LoVo (cell line): ENCODE measurements at regions not wholly inside any gene's neighbourhood (a gene's known extent, or its start where the extent isn't known, plus 50 kb on each side); places are given as distances from the start of the nearest gene placed in this dataset.
A peak's percentile ranks its signal among the peaks of the same experiment; 100 is the strongest.
"Not testable (repeated sequence)": the region's sequence is repeated elsewhere in the genome, so short reads cannot be mapped to it uniquely, and the experiment has no call there.

Source experiments
- DNase-seq: peaks from one replicate; pipeline ENCODE4 v3.0.0-alpha.2; 2016; ENCODE audit warnings: low spot score

GRCh38 chr5:130955041-130955440, 210.0 kb downstream of the HINT1 start:
- no peak for DNase-seq

GRCh38 chr5:130954336-130954735, 210.7 kb downstream of the HINT1 start:
- DNase-seq, result no peak

DNA sequence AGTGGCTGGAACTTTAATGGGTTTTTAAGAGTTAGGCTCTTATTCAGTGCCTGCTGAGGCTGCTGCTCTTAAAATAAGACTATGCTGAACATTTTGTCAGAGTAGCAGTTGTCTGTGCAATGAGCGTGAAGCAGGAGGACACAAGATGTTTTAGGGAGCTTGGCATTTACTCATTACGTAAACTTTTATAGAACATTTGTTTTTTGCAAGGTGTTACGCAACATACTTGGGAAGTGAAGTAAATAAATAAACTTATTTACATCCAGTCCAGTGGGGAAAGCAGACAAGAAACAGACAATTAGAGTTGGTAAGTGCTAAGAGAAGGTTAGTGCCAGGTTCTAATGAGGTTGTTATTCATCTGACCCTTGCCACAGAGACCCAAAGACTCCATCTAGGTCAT, 226.0 kb downstream of the HINT1 start:
- DNase-seq, result no peak

DNA sequence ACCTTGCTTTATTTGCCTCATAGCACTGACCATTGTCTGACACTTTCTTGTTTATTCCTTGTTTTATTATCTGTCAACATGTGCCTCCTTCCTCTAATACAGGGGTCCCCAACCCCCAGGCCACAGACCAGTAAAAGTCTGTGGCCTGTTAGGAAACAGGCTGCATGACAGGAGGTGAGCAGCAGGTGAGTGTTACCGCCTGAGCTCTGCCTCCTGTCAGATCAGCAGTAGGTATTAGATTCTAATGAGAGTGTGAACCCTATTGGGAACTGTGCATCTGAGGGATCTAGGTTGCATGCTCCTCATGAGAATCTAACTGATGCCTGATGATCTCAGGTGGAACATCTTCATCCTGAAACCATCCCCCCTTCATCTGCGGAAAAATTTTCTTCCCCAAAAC, 228.0 kb downstream of the HINT1 start:
- no peak for DNase-seq

DNA sequence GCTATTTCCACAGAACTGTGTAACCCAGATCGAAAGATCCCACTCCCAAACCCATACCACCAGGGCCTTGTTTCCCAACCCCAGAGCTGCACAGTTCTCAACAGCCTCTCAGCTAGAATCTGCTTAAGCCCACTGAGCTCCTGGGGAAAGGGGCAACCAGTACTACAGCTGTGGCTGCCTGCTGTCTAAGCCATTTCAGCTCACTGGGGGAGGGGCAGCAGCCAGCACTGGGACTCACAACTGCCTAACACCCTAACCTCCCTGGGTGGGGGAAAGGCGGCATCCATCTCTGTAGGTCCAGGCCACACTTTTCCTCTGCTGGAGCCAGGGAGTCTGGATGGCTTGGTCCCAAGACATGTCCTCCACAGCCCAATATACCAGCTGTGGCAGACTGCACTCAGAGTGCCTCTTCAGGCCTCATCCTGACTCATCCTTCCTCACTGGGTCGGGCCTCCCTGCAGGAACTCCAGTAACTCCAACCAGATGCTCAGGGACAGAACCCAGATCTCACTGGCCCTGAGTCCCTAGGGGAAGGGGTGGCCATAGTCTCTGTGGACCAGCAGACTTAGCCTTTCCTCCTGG, 241.4 kb downstream of the HINT1 start:
- DNase-seq, result no peak

DNA sequence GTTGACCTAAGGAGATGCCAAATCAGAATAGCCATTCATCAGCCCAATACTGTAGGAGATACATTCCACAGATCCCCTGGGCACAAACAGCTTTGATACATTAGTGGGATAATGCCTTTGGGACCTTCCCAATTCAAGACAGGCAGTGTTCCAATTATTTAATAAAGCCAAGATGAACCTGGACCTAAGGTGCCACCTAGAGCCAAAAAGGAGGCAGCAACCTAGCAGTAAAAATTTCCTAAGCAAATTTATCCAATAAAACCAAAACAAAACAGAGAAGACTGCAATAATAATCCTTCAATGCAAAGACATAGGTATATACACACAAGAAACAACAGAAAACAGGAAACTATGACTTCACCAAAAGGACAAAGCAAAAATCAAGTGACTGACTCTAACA, 253.0 kb downstream of the HINT1 start:
- no peak for DNase-seq

DNA sequence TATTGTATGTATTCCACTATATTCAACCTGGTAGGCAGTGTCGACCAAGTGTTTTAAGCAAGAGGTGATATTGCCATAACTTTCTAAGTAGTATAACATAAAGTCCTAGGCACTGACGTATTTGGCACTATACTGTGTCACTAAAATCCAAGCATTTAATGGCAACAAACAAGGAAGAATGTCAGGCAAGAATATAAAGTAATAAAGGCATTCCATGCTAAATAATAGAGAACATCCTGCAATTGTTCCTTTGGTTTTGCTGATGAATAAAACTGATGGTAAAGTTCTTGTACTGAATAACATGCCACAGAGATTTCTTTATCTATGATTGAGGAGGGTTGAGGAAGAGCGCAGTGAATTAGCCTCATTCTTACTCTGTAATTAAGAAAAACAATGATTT, 256.9 kb downstream of the HINT1 start:
- DNase-seq, result no peak

DNA sequence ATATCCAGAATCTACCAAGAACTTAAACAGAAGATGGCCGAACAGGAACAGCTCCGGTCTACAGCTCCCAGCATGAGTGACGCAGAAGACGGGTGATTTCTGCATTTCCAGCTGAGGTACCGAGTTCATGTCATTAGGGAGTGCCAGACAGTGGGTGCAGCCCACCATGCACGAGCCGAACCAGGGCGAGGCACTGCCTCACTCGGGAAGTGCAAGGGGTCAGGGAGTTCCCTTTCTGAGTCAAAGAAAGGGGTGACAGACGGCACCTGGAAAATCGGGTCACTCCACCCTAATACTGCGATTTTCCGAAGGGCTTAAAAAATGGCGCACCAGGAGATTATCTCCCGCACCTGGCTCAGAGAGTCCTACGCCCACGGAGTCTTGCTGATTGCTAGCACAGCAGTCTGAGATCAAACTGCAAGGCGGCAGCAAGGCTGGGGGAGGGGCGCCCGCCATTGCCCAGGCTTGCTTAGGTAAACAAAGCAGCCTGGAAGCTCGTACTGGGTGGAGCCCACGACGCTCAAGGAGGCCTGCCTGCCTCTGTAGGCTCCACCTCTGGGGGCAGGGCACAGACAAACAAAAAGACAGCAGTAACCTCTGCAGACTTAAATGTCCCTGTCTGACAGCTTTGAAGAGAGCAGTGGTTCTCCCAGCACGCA, 267.4 kb downstream of the HINT1 start:
- peak; percentile 62 for DNase-seq

- DNase-seq, result not testable (repeated sequence)
These were observed 267.9 kb downstream of the HINT1 start for GRCh38 chr5:130897181-130897536.

GRCh38 chr5:130896636-130897035, 268.4 kb downstream of the HINT1 start:
- DNase-seq, result no peak

DNA sequence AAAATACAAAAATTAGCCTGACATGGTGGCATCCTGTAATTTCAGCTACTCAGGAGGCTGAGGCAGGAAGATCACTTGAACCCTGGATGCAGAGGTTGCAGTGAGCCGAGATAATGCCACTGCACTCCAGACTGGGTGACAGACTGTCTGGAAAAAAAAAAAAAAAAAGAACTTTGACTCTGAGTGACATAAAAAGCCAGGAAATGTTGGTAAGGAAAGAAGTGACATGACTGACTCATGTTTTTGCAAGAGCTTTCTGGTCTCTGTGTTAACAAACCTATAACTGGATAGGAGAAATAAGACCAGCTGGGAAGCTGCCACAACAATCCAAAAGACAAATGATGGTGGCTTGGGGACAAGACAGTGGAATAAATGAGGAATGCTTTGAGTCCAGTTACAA, 272.1 kb downstream of the HINT1 start:
- no peak for DNase-seq

GRCh38 chr5:130890610-130891009, 274.4 kb downstream of the HINT1 start:
- no peak for DNase-seq

- no peak for DNase-seq
These were observed 279.4 kb downstream of the HINT1 start for GRCh38 chr5:130885691-130886090.

- DNase-seq, result peak; percentile 40
These were observed 280.0 kb downstream of the HINT1 start for GRCh38 chr5:130885027-130885426.

- DNase-seq, result no peak
These were observed 281.0 kb downstream of the HINT1 start for GRCh38 chr5:130884023-130884422.

- no peak for DNase-seq
These were observed 289.4 kb downstream of the HINT1 start for GRCh38 chr5:130875656-130876055.

DNA sequence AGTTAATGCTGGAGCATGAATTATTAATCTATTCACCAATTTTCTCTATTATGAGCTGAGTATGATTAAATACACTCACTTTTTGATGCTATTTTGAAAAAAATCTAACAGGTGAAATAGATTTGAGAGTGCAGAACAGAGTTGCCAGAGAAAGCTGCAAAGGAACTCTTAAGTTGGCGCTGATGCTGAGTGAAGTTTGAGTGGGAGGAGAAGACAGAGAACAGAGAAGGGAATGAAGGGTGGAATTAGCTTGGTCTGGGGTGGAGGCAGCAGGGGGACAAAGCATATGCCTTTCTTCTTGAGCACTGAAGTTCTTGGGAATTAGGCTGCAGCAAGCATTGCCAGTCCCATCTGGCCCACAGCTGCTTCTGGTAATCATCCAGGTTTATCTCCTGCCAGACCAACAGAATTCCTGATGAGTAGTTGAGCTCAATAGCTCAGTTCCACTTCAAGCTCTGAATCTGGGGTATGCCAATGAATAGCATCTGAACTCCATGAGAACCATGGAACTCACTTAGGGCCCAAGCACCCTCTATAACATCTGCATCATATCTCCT, 290.1 kb downstream of the HINT1 start:
- DNase-seq, result no peak

DNA sequence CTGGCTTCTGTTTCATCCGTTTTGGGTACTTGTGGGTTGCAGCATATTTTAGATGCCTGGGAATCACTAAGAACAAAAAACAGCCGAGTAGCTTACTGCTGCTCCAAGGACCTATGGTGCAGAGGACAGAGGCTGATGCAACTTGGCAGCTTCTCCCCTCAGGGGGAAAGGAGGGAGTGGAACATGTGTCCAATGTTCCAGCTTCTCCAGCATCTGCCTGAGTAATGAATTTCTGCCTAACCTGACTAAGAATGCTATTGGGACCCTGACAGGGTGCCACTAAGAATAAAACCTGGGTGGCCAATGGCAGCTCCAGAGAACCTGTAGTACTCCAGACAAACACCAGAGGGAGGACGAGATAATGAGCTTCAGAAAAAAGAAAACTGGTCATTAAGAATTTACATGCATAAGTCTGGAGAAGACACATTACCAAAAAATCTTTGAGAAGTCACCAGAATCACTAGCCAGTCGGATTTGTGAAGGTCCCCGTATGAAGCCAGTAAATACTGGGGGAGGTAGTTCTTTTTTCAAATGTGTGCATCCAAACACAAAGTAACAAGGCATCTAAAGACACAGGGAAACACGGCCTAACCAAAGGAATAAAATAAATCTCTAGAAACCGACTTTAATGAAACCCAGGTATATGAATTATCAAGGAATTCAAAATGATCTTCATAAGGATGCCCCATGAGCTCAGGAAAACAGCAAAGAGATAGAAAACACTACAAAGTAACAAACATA, 293.5 kb downstream of the HINT1 start:
- peak; percentile 47 for DNase-seq

- DNase-seq, result no peak
These were observed 294.4 kb downstream of the HINT1 start for GRCh38 chr5:130870691-130871090.

DNA sequence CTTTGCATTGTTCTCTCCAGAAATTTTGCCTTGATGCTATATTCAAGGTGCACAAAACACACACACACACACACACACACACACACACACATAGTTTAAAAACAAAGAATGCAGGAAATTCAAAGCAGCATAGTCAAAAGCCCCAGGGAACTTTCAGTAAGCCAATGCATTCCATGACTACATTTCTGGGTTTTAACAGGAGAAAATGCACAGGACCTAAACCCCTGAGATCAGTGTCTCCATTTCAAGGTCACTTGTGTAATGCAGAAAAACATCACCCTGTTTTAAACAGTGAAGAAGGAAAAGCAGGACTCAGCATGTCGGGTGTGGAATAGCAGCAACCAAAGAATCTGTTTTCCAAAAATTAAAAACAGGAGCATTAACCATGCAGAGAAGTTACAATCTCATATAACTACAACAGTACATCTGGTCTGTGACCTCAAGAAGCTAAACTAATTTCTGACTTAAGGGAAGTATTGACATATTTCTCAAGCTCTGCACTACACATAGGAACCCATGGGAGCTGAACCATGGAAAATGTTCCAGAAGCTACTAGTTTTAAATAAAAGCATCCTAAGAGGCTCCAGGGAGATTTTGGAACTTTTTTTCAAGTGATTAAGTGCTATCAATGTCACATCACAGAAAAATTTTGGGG, 296.7 kb downstream of the HINT1 start:
- DNase-seq, result no peak

DNA sequence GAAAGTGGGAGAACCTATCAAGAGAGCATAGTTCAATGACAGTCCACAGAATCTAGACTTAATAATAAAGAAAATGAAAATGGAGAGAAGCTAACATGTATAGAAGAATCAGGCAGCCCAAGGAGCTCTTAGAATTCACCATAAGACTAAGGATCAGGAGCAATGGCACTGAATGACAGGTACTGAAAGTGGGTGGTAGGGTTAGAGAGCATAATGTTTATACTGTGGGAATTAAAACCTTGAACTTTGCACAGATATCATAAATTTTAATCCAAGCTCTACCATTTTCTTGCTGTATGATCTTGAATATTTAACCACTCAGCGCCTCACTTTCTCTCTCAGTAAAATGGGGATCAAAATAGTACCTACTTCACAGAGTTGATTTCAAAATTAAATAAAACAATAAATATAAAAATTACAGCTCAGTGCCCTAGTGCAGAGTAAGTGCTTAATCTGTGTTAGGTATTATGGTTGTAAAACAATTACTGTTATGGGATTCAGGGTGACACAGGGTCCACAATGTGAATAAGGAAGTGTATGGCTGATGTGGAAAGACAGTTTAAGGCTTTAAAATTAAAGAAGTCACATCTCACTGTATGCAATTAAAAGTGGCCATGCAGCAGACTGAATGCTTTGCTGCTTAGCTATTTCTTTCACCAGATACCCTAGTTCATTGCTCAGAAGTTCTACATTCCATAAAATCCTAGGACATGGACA, 319.8 kb downstream of the HINT1 start:
- DNase-seq, result no peak
